ENCODE measurements at regions not wholly inside any gene's neighbourhood (a gene's known extent, or its start where the extent isn't known, plus 50 kb on each side); places are given as distances from the start of the nearest gene placed in this dataset.

- Histone ChIP-seq H3K9me2 (replicated peaks; ENCODE audit: control insufficient read depth, low read length) (no peaks in the 10 kb centered on the region), H4K20me1 (ENCODE audit: control insufficient read depth, insufficient read depth, low read depth, low read length) (no peaks in the 10 kb centered on the region), H3K4me2 (ENCODE audit: low read length) (no peak overlapping the region), H3F3A (ENCODE audit: control insufficient read depth, insufficient read depth) (no peaks in the 10 kb centered on the region), H3K79me2 (ENCODE audit: control insufficient read depth, low read length) (no peaks in the 10 kb centered on the region), H3K27me3 (ENCODE audit: control insufficient read depth, low read length) (no peaks in the 10 kb centered on the region), H3K27ac (ENCODE audit: low read depth, low read length) (no peak overlapping the region), H3K9me3 (ENCODE audit: control insufficient read depth, insufficient read depth, low read length) (no peaks in the 10 kb centered on the region), H3K36me3 (ENCODE audit: control insufficient read depth, low read length) (no peaks in the 10 kb centered on the region), H3K4me3 (ENCODE audit: low read length) (no peak overlapping the region), H3K4me1 (ENCODE audit: control insufficient read depth, low read length) (no peaks in the 10 kb centered on the region)
- no peak for TF ChIP-seq EZH2phosphoT487 (IDR thresholded peaks at IDR 0.05; ENCODE audit: borderline replicate concordance, low read length)
- no peak for TF ChIP-seq CTCF (IDR thresholded peaks at IDR 0.05; ENCODE audit: low read depth, low read length, poor library complexity, severe bottlenecking)
These were observed 287.5 kb downstream of the ELAVL2 start for GRCh38 chr9:23538461-23539003.

GRCh38 chr9:23539311-23539710, 286.7 kb downstream of the ELAVL2 start:
- no peaks in the 10 kb centered on the region for H4K20me1 ChIP-seq (ENCODE audit: control insufficient read depth, insufficient read depth, low read depth, low read length)
- H3K9me2 ChIP-seq (replicated peaks; ENCODE audit: control insufficient read depth, low read length): no peaks in the 10 kb centered on the region
- H3K27me3 ChIP-seq (ENCODE audit: control insufficient read depth, low read length): no peaks in the 10 kb centered on the region
- H3K79me2 ChIP-seq (ENCODE audit: control insufficient read depth, low read length): no peaks in the 10 kb centered on the region
- H3K27ac ChIP-seq (ENCODE audit: low read depth, low read length): no peak overlapping the region
- no peaks in the 10 kb centered on the region for H3K4me1 ChIP-seq (ENCODE audit: control insufficient read depth, low read length)
- H3K36me3 ChIP-seq (ENCODE audit: control insufficient read depth, low read length): no peaks in the 10 kb centered on the region
- no peaks in the 10 kb centered on the region for H3K9me3 ChIP-seq (ENCODE audit: control insufficient read depth, insufficient read depth, low read length)
- H3F3A ChIP-seq (ENCODE audit: control insufficient read depth, insufficient read depth): no peaks in the 10 kb centered on the region
- no peak overlapping the region for H3K4me3 ChIP-seq (ENCODE audit: low read length)
- TF ChIP-seq EZH2phosphoT487 (IDR thresholded peaks at IDR 0.05; ENCODE audit: borderline replicate concordance, low read length) (no peak), CTCF (IDR thresholded peaks at IDR 0.05; ENCODE audit: low read depth, low read length, poor library complexity, severe bottlenecking) (no peak)
- no peak overlapping the region for H3K4me2 ChIP-seq (ENCODE audit: low read length)

GRCh38 chr9:23541976-23542375, 284.1 kb downstream of the ELAVL2 start:
- H4K20me1 ChIP-seq (ENCODE audit: control insufficient read depth, insufficient read depth, low read depth, low read length): no peaks in the 10 kb centered on the region
- no peak for TF ChIP-seq CTCF (IDR thresholded peaks at IDR 0.05; ENCODE audit: low read depth, low read length, poor library complexity, severe bottlenecking)
- no peak for TF ChIP-seq EZH2phosphoT487 (IDR thresholded peaks at IDR 0.05; ENCODE audit: borderline replicate concordance, low read length)
- H3K79me2 ChIP-seq (ENCODE audit: control insufficient read depth, low read length): no peaks in the 10 kb centered on the region
- no peak overlapping the region for H3K27ac ChIP-seq (ENCODE audit: low read depth, low read length)
- H3K4me3 ChIP-seq (ENCODE audit: low read length): no peak overlapping the region
- no peaks in the 10 kb centered on the region for H3K27me3 ChIP-seq (ENCODE audit: control insufficient read depth, low read length)
- H3F3A ChIP-seq (ENCODE audit: control insufficient read depth, insufficient read depth): no peaks in the 10 kb centered on the region
- no peaks in the 10 kb centered on the region for H3K9me2 ChIP-seq (replicated peaks; ENCODE audit: control insufficient read depth, low read length)
- H3K9me3 ChIP-seq (ENCODE audit: control insufficient read depth, insufficient read depth, low read length): no peaks in the 10 kb centered on the region
- no peak overlapping the region for H3K4me2 ChIP-seq (ENCODE audit: low read length)
- no peaks in the 10 kb centered on the region for H3K4me1 ChIP-seq (ENCODE audit: control insufficient read depth, low read length)
- no peaks in the 10 kb centered on the region for H3K36me3 ChIP-seq (ENCODE audit: control insufficient read depth, low read length)

All from DOHH2 (cell line).